MM.1S (cell line): ENCODE measurements at regions not wholly inside any gene's neighbourhood (a gene's known extent, or its start where the extent isn't known, plus 50 kb on each side); places are given as distances from the start of the nearest gene placed in this dataset.
"Not testable (repeated sequence)": the region's sequence is repeated elsewhere in the genome, so short reads cannot be mapped to it uniquely, and the experiment has no call there.

ENCODE experiments used
- DNase-seq: peaks from one replicate; pipeline ENCODE4 v3.0.0-alpha.2; 2015
- H2AFZ ChIP-seq: fragments of 300-600 bp; sonication (generic); 2 replicates; pipeline ENCODE4 v1.6.0; 2016; ENCODE audit warnings: antibody characterized with exemption, low read length
- H3F3A ChIP-seq: fragments of 300-600 bp; sonication (generic); 2 replicates; pipeline ENCODE4 v1.6.1; 2016; ENCODE audit warnings: mild to moderate bottlenecking, antibody characterized with exemption, low read length, moderate library complexity, mixed read lengths; ENCODE audit not compliant: insufficient read depth
- H3K27ac ChIP-seq: fragments of 300-600 bp; sonication (generic); 2 replicates; pipeline ENCODE4 v1.5.1; 2016; ENCODE audit warnings: mild to moderate bottlenecking, low read length
- H3K27me3 ChIP-seq: fragments of 300-600 bp; sonication (generic); replicated peaks from 2 replicates; pipeline ENCODE4 v1.6.0; 2016; ENCODE audit warnings: low read length; ENCODE audit not compliant: insufficient read depth
- H3K36me3 ChIP-seq: fragments of 300-600 bp; sonication (generic); replicated peaks from 2 replicates; pipeline ENCODE4 v1.6.1; 2016; ENCODE audit warnings: mild to moderate bottlenecking, low read length, mixed read lengths; ENCODE audit not compliant: insufficient read depth
- H3K4me1 ChIP-seq: fragments of 300-600 bp; sonication (generic); 2 replicates; pipeline ENCODE4 v1.6.1; 2016; ENCODE audit warnings: low read length, mixed read lengths
- H3K4me2 ChIP-seq: fragments of 300-600 bp; sonication (generic); 2 replicates; pipeline ENCODE4 v1.6.0; 2016; ENCODE audit warnings: low read depth, low read length
- H3K4me3 ChIP-seq: fragments of 300-600 bp; sonication (generic); 2 replicates; pipeline ENCODE4 v1.5.1; 2016; ENCODE audit warnings: low read length, mixed read lengths
- H3K79me2 ChIP-seq: fragments of 300-600 bp; sonication (generic); 2 replicates; pipeline ENCODE4 v1.6.1; 2016; ENCODE audit warnings: mixed run types, low read length, mixed read lengths
- H3K9ac ChIP-seq: fragments of 300-600 bp; sonication (generic); 2 replicates; pipeline ENCODE4 v1.6.1; 2016; ENCODE audit warnings: low read length, mixed read lengths
- H3K9me2 ChIP-seq: fragments of 300-600 bp; sonication (generic); replicated peaks from 2 replicates; pipeline ENCODE4 v1.6.1; 2016; ENCODE audit warnings: mild to moderate bottlenecking, low read length, mixed read lengths; ENCODE audit not compliant: insufficient read depth
- H3K9me3 ChIP-seq: fragments of 300-600 bp; sonication (generic); replicated peaks from 2 replicates; pipeline ENCODE4 v1.6.1; 2016; ENCODE audit warnings: mild to moderate bottlenecking, low read length, mixed read lengths; ENCODE audit not compliant: insufficient read depth
- H4K20me1 ChIP-seq: fragments of 300-600 bp; sonication (generic); 2 replicates; pipeline ENCODE4 v1.6.1; 2016; ENCODE audit warnings: mild to moderate bottlenecking, low read length, moderate library complexity, mixed read lengths; ENCODE audit not compliant: insufficient read depth
- CTCF ChIP-seq: fragments of 300-600 bp; sonication (generic); IDR thresholded peaks from 2 replicates; pipeline ENCODE4 v1.5.1; 2016; ENCODE audit warnings: antibody characterized with exemption, low read length, mixed read lengths
- EZH2 ChIP-seq: fragments of 300-600 bp; sonication (generic); optimal IDR thresholded peaks from 2 replicates; pipeline ENCODE3; 2017; ENCODE audit warnings: low read depth, mild to moderate bottlenecking, antibody characterized with exemption, low read length, mixed read lengths
- EZH2phosphoT487 ChIP-seq: fragments of 300-600 bp; sonication (generic); IDR thresholded peaks from 2 replicates; pipeline ENCODE4 v1.6.1; 2018; ENCODE audit warnings: antibody characterized with exemption, low read length

DNA sequence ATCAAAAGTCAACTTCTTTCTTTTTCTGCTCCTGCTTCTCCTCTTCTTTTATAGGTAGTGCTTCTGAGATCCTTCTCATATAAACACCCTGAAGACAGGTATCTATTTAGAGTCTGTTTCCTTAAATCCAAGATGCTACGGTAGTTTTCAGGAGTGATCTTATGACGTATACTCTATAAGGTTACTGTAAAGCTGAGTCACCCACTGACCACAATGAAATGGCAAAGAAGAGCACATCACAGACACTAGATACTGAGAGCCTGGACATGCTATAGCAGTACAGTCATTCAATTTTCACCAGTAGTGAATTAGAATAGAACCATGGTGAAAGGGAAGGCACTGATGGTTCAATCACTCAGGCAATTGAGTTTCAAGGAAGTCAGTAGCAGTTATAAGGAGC, 412.5 kb downstream of the ADAM29 start:
- Histone ChIP-seq H2AFZ (no peak overlapping the region), H3K27ac (no peak overlapping the region), H3K4me3 (no peak overlapping the region)

DNA sequence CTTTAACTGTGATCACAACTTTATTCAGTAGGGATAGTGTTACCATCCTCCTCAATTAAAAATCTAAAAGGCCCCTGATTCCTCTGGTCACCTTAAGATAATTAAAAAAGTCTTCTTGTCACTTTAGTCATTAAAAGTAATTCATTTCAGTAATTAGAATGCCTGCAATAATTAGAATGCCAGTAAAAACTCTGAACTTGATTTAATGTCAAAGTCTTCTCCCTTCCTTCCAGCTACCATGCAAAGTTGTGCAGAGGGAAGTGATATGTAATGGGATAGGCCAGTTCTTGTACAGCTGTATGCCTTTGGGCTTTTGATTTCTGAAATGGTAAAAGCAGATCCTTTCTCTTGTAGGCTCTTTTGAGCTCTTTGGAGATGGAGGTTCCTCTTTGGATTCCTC, 417.2 kb downstream of the ADAM29 start:
- Histone ChIP-seq H4K20me1 (no peaks in the 10 kb centered on the region), H3F3A (no peaks in the 10 kb centered on the region), H3K9me2 (no peaks in the 10 kb centered on the region), H3K4me1 (no peaks in the 10 kb centered on the region), H3K4me2 (no peak overlapping the region), H2AFZ (no peak overlapping the region), H3K9me3 (no peaks in the 10 kb centered on the region), H3K27me3 (no peaks in the 10 kb centered on the region), H3K9ac (no peak overlapping the region), H3K79me2 (no peaks in the 10 kb centered on the region), H3K4me3 (no peak overlapping the region), H3K27ac (no peak overlapping the region), H3K36me3 (no peaks in the 10 kb centered on the region)
- TF ChIP-seq EZH2phosphoT487 (no peak), CTCF (no peak), EZH2 (no peak)
- DNase-seq: no peak

More for the DNA sequence above, 412.5 kb downstream of the ADAM29 start:
- H3K4me2 ChIP-seq: no peak overlapping the region
- no peaks in the 10 kb centered on the region for H3K79me2 ChIP-seq
- H3K36me3 ChIP-seq: no peaks in the 10 kb centered on the region
- no peak overlapping the region for H3K9ac ChIP-seq
- no peak for DNase-seq
- TF ChIP-seq EZH2: no peak
- TF ChIP-seq EZH2phosphoT487: no peak
- no peak for TF ChIP-seq CTCF
- no peaks in the 10 kb centered on the region for H3K27me3 ChIP-seq
- no peaks in the 10 kb centered on the region for H4K20me1 ChIP-seq
- no peaks in the 10 kb centered on the region for H3K4me1 ChIP-seq
- no peaks in the 10 kb centered on the region for H3F3A ChIP-seq
- no peaks in the 10 kb centered on the region for H3K9me3 ChIP-seq
- no peaks in the 10 kb centered on the region for H3K9me2 ChIP-seq

DNA sequence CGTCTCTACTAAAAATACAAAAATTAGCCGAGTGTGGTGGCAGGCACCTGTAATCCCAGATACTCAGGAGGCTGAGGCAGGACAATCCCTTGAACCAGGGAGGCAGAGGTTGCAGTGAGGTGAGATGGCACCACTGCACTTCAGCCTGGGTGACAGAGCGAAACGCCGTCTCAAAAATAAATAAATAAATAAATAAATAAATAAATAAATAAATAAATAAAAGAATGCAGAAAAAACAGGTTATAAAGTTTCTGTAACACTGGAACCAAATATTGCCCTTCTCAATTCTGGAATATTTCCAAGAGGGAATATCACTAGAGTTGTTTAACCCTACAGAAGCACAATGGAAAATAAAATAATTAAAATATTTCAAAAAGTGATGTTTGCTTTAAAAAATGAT, 418.4 kb downstream of the ADAM29 start:
- H3K4me1 ChIP-seq, H3K27me3 ChIP-seq, DNase-seq, H3K79me2 ChIP-seq, H3K4me3 ChIP-seq, H4K20me1 ChIP-seq, H3K9me3 ChIP-seq, H2AFZ ChIP-seq, H3F3A ChIP-seq, H3K9ac ChIP-seq, H3K4me2 ChIP-seq, H3K27ac ChIP-seq, H3K36me3 ChIP-seq, H3K9me2 ChIP-seq: not testable (repeated sequence)

- Histone ChIP-seq H2AFZ (no peak overlapping the region), H3F3A (no peaks in the 10 kb centered on the region), H3K9me2 (no peaks in the 10 kb centered on the region), H4K20me1 (no peaks in the 10 kb centered on the region), H3K9me3 (no peaks in the 10 kb centered on the region), H3K9ac (no peak overlapping the region), H3K4me3 (no peak overlapping the region), H3K27me3 (no peaks in the 10 kb centered on the region), H3K36me3 (no peaks in the 10 kb centered on the region), H3K79me2 (no peaks in the 10 kb centered on the region), H3K4me2 (no peak overlapping the region), H3K27ac (no peak overlapping the region), H3K4me1 (no peaks in the 10 kb centered on the region)
- no peak for TF ChIP-seq CTCF
- TF ChIP-seq EZH2phosphoT487: no peak
- TF ChIP-seq EZH2: no peak
- no peak for DNase-seq
Observed at GRCh38 chr4:175339100-175339707, 421.0 kb downstream of the ADAM29 start.
